NCI-H2107 treated with DMSO at 0.1 percent for 48 hours (cell line): ENCODE measurements at regions not wholly inside any gene's neighbourhood (a gene's known extent, or its start where the extent isn't known, plus 50 kb on each side); places are given as distances from the start of the nearest gene placed in this dataset.
"Not testable (repeated sequence)": the region's sequence is repeated elsewhere in the genome, so short reads cannot be mapped to it uniquely, and the experiment has no call there.

Experiments used
- DNase-seq: peaks from one replicate; lab custom pipeline; 2025; ENCODE audit not compliant: unreplicated experiment; lab: John Stamatoyannopoulos, UW

DNA sequence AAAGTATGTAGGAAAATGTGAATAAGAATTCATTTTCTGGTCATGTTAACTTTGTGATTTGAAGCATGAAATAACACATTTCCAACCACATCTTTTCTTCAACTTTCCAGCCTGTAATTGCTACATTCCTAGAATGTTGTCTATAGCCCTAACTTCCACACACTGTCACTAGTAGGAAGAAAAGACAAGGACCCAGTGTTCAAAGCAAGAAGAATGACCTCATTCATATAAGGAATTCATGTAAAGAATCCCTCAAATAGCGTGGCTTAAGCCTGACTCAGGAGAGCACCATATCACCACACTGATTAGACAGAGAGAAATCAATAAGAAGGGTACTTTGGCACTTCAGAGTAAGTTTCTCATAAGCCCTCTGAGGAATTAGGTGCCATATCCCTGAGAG, 318.7 kb upstream of the CHRM2 start:
- DNase-seq, result no peak

DNA sequence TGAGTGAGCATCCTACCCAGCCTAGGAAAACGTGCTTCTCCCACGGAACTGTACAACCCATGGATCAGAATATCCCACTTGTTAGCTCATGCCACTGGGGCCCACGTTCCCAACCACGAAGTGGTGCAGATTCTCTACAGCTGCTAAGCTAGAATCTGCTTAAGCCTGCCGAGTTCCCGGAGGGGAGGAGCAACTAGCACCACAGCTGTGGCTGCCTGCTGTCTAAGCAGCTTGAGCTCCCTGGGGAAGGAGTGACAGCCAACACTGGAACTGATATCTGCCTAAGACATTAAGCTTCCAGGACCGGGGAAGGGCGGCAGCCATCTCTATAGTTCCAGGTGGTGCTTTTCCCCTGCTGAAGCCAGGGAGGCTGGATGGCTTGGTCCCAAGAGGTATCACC, 334.7 kb upstream of the CHRM2 start:
- DNase-seq, result no peak

DNA sequence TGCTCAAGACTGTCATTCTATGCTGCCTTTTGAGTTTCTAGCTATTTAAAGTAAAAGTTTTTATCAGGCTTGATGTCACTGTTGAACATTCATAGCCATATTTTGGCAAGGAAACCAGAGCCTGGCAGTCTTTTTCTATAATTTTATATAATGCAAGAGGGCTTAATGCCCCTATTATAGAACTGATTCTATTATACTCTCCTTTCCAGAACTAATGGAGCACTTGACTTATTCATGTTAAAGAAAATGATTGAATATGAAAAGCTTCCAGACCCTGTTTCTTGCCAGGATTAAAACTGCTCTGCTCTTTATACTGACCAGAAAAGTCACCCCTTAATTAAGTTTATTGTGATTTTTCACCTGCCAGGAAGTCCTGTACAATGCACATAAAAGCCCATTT, 337.6 kb upstream of the CHRM2 start:
- DNase-seq, result no peak

DNA sequence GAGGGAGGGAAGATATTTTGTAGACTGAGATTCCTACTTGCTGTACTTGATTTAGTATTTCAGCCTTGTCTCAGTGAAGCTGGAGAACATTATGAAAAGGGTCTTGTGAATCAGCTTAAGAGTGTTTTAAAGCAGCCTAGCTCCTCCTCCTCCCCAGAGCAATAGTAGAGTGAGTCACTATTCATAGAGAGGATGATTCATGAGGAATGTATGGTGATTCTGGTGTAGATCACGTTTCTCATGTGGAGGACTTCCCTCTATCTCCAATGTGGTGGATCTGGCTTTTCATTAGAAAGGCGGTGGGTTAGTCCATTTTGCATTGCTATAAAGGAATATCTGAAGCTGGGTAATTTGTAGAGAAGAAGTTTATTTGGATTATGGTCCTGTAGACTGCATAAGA, 340.1 kb upstream of the CHRM2 start:
- no peak for DNase-seq

DNA sequence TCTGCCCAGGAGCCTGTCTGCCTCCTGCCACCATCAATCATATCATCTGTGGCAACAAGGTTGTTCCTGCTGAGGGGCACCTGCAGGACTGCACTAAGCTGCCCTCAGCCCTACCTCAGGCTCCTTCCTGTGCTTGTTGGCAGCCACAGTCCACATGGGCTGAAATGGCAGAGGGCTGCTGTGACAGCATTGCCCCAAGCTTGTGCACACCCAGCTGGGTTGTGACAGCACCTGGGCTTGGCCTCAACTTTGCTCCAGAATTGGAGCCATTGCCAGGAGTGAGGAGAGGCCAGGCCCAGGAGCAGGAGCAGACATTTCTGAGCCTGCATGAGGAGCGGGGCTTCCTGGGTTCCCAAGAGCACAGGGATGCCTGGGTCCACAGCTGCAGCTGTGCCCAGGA, 340.9 kb upstream of the CHRM2 start:
- no peak for DNase-seq

DNA sequence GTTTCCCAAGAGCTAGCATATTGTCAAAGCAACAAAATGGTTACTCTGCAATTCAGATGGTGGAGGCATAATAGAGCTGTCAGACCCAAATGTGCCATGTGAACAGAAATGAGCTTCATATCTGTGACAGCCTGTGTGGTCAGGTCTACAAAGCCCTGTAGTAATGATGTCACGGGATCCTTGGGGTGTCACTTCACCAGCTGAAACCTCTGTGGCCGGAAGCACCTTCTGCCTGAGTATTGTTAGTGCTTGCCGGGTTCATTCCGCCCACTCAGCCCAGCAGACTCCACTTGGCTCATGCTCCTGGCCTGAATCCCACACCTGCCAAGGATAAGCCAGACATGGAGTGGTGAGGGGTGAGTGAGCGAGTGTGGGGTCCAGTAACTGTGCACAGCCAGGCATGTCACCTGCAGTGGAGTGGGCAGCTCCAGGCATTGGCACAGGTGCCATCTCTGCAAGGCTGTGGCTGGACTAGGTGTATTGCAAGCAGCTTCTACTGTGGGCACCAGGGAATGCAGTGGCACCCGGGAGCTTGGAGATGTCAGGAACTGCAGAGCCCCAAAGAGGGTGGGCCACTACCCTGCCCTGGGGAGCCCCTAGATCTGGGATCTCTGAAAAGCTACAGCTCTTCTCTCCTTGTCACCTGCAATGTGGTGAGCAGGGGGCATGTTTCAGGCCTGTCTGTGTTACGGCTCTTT, 341.9 kb upstream of the CHRM2 start:
- DNase-seq, result no peak

DNA sequence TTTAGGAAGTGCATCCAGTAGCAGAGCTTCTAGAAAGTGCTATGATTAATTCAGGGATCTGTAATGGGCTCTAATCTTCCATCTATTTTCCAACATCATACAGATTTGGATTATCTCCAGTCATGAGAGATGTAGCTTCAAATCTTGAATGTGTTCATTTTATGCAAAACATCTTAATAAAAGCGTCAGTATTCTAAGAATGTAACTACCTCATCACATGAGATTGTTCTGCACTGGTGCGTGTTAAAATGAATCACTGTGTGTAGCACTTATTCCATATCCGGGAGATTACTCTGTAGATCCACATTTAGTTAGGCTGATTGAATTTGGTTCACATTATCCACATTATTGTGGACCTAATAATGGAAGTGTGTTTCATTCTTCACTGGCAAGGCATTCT, 344.9 kb upstream of the CHRM2 start:
- no peak for DNase-seq

DNA sequence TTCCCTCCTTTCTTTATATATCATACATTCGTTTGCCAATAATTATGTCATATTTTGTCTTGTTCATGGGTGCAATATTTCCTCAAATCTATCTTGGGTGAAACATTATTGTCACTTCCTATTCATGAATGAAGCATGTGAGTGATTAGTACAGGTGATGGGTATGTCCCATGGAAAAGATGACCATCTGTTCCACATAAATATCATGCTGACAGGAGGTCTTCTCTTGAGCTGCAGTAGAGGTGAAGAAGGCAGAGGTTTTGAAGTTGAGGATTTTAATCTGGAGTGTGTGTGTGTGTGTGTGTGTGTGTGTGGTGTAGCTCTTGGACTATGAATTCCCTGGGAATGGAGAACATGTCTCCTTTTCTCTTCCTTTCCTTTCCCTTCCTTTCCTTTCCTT, 350.5 kb upstream of the CHRM2 start:
- DNase-seq, result no peak

DNA sequence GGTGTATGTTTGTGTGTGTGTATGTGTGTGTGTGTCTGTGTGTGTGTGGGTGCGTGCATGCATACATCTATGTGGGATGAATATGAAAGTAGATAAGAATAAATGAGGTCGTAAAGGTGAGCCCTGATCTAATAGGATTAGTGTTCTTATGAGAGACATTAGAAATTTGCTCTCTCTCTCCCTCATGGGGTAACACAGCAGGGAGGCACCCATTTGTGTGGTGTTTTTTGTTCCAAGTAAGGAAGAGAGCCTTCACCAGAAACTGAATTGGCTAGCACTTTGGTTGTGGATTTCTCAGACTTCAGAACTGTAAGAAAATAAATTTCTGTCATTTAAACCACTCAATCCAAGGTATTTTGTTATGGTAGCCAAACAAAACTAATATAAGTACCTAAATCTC, 353.7 kb upstream of the CHRM2 start:
- no peak for DNase-seq

DNA sequence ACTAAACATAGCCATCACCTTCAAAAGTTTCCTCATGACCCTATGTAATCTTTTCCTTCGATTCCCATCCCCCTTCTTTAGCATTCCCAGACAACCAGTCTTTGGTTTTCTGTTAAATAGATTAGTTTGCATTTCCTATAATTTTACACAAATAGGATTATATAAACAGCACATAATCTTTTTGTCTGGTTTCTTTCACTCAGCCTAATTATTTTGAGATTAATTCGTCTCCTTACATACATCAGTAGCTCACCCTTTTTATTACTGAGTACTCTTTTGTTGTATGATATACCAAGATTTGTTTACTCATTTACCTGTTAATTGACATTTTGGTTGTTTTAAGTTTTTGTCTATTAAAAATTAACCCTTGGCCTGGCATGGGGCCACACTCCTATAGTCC, 354.7 kb upstream of the CHRM2 start:
- DNase-seq, result no peak

DNA sequence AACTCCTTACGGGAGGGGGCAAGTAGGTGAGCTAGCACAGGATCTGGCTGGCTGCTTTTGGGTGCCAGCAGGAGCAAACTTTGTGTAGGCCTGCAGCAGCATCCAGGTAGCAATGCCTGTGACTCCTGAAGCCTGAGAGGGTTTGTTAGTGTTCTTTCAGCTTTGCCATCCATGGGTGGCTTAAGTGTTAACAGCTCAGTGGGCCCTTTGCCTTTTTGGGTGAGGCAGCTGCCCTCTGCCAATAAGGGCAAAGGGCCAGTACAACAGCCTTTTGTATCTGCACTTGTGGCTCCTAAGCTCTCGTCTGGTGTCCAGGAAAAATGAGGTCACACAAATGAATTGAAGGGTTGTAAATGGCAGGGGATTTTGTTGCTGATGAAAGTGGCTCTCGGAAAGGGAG, 359.0 kb upstream of the CHRM2 start:
- DNase-seq, result no peak

DNA sequence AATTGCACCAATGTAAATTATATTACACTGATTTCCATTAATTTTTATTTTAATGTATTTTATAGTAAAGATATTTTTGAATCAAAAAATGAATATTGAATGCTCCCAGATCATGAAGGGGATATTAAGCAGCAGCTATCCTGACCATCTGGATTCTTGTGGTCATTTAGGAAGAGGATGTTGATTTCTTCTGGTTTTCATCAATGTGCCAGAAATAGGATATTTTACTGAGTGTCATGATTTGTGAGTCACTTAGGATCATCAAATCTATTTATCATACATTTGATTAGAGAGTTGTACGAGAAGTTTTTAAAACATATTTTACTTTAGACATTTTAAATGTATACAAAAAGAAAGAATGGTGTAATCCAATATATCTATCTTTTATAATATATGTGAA, 366.3 kb upstream of the CHRM2 start:
- DNase-seq, result no peak

DNA sequence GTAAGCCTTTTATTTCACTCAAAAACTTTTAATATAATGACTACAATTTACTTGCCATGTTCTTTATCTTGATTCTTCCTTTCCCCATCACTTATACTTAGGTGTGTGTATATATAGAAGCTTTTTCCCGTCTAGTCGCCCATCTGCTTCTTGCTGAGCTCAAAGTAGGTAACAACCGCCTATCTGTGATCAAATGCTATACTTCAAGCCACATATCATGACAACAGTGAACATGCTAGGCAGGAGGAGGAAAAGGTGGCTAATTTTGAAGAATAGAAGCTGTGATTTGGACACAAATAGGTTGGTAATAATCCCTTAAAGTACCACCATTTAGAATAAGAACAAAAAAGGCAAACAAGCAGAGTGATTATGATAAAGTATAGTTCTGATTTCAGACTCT, 367.3 kb upstream of the CHRM2 start:
- DNase-seq, result no peak

DNA sequence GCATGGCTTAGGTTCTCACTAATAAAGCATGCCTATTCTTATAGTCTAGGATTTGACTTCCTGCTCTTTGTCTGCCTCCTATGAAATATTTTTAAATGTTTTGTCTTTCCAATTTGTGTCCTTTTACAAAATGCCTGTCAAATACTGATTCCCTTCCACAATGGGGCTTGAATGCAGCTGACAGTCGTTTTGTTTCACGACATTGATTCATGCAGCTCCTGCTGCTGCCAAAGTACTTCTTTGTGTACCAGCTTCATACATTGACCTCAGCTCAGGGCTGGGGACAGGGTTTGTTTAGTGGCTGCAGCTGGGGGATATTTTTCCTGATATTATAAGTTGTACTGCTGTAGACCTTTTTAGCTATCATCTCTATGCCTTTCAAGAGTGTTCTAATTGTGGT, 371.9 kb upstream of the CHRM2 start:
- no peak for DNase-seq

DNA sequence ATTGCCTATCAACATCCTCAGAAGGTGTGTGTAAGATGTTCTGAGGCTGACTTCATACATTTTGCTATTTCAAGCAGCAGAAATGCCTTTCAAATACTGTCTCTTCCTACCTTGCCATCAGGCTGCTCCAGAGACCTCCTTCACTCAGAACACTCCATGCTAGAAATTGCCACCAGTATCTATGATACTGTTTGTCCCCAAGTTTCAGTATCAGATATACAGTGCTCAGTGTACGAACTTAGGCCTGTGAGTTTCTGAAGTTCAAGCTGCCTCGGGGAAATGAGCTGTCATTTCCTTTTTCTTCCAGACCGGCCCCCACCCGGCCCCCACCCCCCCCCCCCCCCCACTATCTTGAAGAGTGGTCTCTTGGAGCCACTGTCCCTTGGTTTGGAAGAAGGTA, 373.4 kb upstream of the CHRM2 start:
- no peak for DNase-seq

DNA sequence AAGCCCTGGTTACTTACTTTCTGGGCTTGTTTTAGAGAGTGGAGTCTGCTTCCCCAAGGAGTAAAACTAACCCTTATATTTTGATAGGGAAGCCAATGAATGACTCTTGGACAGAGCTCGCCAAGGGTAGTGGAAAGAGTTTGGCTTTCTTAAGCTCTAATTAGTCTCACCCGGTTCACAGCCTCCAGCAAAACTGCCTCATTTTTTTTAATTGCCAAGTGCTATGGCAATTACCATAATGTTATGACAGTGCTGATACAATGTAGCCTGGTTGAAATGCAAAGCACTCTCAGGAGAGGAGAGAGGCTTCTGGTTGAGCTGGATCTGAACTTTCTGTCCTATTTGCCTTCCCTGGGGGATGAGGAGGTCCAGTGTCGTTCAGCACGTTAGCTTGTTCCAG, 376.1 kb upstream of the CHRM2 start:
- no peak for DNase-seq

DNA sequence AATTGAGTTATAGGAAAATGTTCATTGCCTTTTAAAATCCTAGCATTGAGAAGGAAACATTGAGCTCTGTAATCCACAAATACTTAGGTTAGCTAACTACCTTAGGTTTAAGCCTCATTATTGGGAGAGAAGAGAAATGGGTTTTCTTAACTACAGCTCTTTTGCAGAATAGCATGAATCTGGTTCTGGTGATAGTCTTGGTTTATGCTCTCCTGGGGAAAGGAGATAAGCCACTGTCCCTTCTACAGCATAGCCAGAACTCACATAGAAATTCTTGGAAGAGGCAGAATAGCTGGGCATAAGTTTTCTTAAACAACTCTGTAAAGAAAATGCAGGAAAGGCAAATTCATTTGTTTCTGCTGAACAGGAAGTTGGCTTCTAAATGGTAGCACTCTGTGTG, 378.6 kb upstream of the CHRM2 start:
- no peak for DNase-seq

DNA sequence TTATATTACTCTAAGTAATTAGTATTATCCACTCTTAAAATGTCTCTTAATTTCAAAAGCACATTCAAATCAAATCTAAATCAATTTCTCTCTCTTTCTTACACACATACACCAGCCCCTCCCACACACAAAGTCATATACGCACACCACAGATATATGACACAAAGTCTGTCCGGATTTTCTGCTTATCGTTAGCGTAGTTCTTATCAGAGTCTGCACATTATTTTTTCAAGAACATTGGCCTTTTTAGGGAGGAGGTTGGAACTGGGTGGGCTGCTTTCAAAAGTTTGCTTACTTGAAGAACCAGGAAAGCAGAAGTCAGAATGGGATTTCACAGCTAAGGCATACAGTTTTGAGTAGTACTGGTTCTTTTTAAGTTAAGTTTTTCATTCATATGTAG, 387.6 kb upstream of the CHRM2 start:
- DNase-seq, result no peak

DNA sequence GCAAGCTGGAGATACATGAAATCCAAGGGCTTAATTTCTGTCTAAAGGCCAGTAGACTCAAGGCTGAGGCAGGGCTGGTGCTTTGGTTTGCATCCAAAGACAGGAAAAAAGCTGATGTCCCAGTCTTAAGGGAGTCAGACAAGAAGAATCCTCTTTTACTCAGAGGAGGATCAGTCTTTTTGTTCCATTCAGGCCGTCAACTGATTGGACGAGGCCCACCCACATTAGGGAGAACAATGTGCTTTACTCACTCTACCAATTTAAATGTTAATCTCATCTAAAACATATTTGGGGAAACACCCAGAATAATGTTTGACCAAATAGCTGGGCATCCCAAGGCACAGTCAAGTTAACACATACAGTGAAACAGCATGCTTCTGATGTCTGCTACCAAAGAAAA, 388.5 kb upstream of the CHRM2 start:
- no peak for DNase-seq

DNA sequence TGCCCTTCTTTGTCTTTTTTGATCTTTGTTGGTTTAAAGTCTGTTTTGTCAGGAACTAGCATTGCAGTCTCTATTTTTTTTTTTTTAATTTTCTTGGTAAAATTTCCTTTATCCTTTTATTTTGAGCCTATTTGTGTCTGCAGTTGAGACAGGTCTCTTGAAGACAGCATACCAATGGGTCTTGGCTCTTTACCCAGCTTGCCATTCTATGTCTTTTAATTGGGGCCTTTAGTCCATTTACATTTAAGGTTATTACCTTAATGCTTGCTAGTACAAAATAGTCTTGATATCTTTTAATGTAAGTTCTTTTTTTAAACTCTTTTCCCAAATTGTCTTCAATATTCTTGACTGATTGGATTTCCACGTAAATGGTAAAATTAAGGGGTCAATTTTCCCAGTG, 398.3 kb upstream of the CHRM2 start:
- no peak for DNase-seq

DNA sequence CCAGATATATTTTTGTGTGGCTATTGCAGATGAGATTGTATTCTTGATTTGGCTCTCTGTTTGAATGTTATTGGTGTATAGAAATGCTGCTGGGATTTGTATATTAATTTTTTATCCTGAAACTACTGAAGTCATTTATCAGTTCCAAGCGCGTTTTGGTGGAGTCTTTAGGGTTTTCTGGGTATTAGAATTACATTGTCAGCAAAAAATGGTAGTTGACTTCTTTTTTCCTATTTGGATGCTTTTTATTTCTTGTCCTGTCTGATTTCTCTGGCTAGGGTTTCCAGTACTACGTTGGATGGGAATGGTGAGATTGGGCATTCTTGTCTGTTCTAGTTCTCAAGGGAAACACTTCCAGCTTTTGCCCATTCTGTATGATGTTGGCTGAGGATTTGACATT, 415.5 kb upstream of the CHRM2 start:
- no peak for DNase-seq

DNA sequence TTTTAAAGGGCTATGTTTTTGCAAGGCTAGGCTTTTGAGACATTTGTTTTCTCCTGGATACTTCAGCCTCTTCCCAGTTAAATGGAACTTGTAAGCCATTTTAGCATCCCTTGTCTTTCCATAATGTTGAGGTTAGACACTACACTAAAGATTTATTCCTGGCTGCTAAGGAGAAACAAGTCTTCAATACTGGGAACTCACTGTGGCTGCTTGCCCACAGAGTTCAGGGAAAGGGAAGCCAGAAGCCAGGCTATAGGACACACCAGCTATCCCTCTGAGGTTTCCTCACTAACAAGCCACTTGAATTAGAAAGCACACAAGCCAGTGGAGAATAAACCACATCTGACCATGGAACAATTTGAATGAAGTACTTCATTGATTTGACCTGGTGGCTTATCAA, 421.7 kb upstream of the CHRM2 start:
- DNase-seq, result no peak

DNA sequence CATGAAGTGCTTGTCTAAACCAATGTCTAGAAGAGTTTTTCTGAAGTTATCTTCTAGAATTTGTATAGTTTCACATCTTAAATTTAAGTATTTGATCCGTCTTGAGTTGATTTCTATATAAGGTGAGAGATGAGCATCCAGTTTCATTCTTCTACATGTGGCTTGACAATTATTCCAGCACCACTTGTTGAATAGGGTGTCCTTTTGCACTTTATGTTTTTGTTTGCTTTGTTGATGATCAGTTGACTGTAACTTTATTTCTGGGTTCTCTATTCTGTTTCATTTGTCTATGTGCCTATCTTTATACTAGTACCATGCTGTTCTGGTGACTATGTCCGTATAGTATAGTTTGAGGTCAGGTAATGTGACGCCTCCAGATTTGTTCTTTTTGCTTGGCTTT, 426.6 kb upstream of the CHRM2 start:
- no peak for DNase-seq

DNA sequence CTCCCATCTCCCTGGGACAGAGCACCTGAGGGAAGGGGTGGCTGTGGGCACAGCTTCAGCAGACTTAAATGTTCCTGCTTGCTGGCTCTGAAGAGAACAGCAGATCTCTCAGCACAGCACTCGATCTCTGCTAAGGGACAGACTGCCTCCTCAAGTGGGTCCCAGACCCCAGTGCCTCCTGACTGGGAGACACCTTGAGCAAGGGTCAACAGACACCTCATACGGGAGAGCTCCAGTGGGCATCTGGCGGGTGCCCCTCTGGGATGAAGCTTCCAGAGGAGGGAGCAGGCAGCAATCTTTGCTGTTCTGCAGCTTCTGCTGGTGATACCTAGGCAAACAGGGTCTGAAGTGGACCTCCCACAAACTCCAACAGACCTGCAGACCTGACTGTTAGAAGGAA, 436.7 kb upstream of the CHRM2 start:
- DNase-seq, result not testable (repeated sequence)
